Endothelial cell of umbilical vein (primary cell): ENCODE measurements at regions not wholly inside any gene's neighbourhood (a gene's known extent, or its start where the extent isn't known, plus 50 kb on each side); places are given as distances from the start of the nearest gene placed in this dataset.

Source experiments
- EZH2 ChIP-seq: IDR thresholded peaks from 2 replicates; pipeline ENCODE4 v1.6.1; 2012; ENCODE audit warnings: borderline replicate concordance, low read depth, mild to moderate bottlenecking, moderate library complexity, low read length, inconsistent platforms; ENCODE audit not compliant: severe bottlenecking
- FOS ChIP-seq: IDR thresholded peaks from 2 replicates; pipeline ENCODE4 v1.6.1; 2011; ENCODE audit warnings: mild to moderate bottlenecking, low read length, moderate library complexity, borderline replicate concordance; ENCODE audit not compliant: insufficient read depth
- GATA2 ChIP-seq: IDR thresholded peaks from 2 replicates; pipeline ENCODE4 v1.7.0; 2011; ENCODE audit warnings: low read depth, mild to moderate bottlenecking, moderate library complexity, mixed read lengths, low read length; ENCODE audit not compliant: insufficient read length, insufficient read depth
- JUN ChIP-seq: IDR thresholded peaks from 2 replicates; pipeline ENCODE4 v1.6.1; 2011; ENCODE audit warnings: borderline replicate concordance, low read depth; ENCODE audit not compliant: insufficient read length, insufficient read depth
- MYC ChIP-seq: IDR thresholded peaks from one replicate; pipeline ENCODE4 v1.6.1; 2011; ENCODE audit warnings: mild to moderate bottlenecking, low read depth, low read length
- POLR2A ChIP-seq: IDR thresholded peaks from 2 replicates; pipeline ENCODE4 v1.6.1; 2012; ENCODE audit warnings: low read depth, mild to moderate bottlenecking, control low read depth, low read length
- POLR2AphosphoS5 ChIP-seq: IDR thresholded peaks from 2 replicates; pipeline ENCODE4 v1.6.1; 2012; ENCODE audit warnings: low read depth, mild to moderate bottlenecking, control low read depth, low read length, moderate library complexity; ENCODE audit not compliant: insufficient read depth
- TF ChIP-seq, protein P1 (sequence below), 2 donors: IDR thresholded peaks; 1 replicate in 1 of 2; 2 replicates in 1 of 2; pipeline ENCODE4 v1.5.1; 2011; ENCODE audit warnings: low read length in 2 of 2, mild to moderate bottlenecking in 2 of 2, moderate library complexity in 2 of 2, control low read depth in 1 of 2, inconsistent platforms in 1 of 2, low read depth in 1 of 2; ENCODE audit not compliant: insufficient read depth in 1 of 2; ENCODE audit errors: extremely low read depth in 1 of 2
- TF ChIP-seq, protein P2 (sequence below): IDR thresholded peaks from 2 replicates; pipeline ENCODE4 v1.6.1; 2011; ENCODE audit not compliant: insufficient read depth, insufficient read length

DNA sequence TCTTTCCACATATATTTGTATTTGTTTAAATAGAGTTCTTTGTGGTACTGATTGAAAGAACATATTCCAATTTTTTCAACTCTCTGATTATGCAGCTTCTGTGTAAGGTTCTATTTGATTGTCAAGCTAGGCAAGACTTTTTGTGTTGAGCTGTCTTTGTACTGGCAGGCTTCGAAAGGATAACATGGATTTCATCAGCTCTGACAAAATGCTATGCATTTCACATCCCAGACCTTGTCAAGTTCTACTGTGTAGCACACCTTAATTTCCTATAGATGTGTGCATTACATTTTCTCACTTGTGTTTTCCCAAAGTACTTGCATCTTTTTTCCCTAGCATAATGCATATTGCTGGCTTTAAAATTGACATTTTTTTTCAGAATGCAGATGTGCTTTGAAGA is 555.0 kb upstream of the GYPC start:
- TF ChIP-seq POLR2AphosphoS5: no peak
- TF ChIP-seq MYC: no peak
- TF ChIP-seq POLR2A: no peak
- TF ChIP-seq, protein P1, sequence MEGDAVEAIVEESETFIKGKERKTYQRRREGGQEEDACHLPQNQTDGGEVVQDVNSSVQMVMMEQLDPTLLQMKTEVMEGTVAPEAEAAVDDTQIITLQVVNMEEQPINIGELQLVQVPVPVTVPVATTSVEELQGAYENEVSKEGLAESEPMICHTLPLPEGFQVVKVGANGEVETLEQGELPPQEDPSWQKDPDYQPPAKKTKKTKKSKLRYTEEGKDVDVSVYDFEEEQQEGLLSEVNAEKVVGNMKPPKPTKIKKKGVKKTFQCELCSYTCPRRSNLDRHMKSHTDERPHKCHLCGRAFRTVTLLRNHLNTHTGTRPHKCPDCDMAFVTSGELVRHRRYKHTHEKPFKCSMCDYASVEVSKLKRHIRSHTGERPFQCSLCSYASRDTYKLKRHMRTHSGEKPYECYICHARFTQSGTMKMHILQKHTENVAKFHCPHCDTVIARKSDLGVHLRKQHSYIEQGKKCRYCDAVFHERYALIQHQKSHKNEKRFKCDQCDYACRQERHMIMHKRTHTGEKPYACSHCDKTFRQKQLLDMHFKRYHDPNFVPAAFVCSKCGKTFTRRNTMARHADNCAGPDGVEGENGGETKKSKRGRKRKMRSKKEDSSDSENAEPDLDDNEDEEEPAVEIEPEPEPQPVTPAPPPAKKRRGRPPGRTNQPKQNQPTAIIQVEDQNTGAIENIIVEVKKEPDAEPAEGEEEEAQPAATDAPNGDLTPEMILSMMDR (IDR thresholded peaks at IDR 0.05; ENCODE audit: extremely low read depth in 1 of 2, insufficient read depth in 1 of 2, low read depth in 1 of 2, low read length in 2 of 2): no peak
- TF ChIP-seq, protein P2, sequence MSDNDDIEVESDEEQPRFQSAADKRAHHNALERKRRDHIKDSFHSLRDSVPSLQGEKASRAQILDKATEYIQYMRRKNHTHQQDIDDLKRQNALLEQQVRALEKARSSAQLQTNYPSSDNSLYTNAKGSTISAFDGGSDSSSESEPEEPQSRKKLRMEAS: no peak
- no peak for TF ChIP-seq EZH2
- no peak for TF ChIP-seq JUN
- TF ChIP-seq FOS: no peak
- no peak for TF ChIP-seq GATA2
